ENCODE measurements at regions not wholly inside any gene's neighbourhood (a gene's known extent, or its start where the extent isn't known, plus 50 kb on each side); places are given as distances from the start of the nearest gene placed in this dataset.

- Histone ChIP-seq H3K4me2 (ENCODE audit: low read length, poor library complexity, severe bottlenecking) (no peak overlapping the region), H2BK5ac (ENCODE audit: low read depth, low read length, poor library complexity, severe bottlenecking) (no peak overlapping the region), H3K27ac (ENCODE audit: low read length, poor library complexity, severe bottlenecking) (no peak overlapping the region), H3K79me1 (replicated peaks; ENCODE audit: low read length, poor library complexity, severe bottlenecking) (no peaks in the 10 kb centered on the region), H3K36me3 (ENCODE audit: control insufficient read depth in 1 of 2, insufficient read depth in 2 of 2, low read depth in 1 of 2, low read length in 2 of 2) (no peaks in the 10 kb centered on the region), H3K23ac (ENCODE audit: low read length in 2 of 2) (no peak overlapping the region), H3K18ac (ENCODE audit: low read depth in 1 of 2, low read length in 2 of 2) (no peak overlapping the region), H3K4ac (ENCODE audit: low read depth in 1 of 2, low read length in 2 of 2) (no peak overlapping the region), H3K4me1 (ENCODE audit: control insufficient read depth, insufficient read depth, low read depth, low read length) (peaks cover 1% of the 10 kb centered on the region), H2BK120ac (ENCODE audit: low read depth, low read length) (no peak overlapping the region), H3K14ac (ENCODE audit: low read length in 2 of 2) (no peak overlapping the region), H2AK5ac (ENCODE audit: low read length, severe bottlenecking) (no peak overlapping the region), H4K8ac (ENCODE audit: low read length) (no peak overlapping the region), H3K9ac (ENCODE audit: low read length) (no peak overlapping the region), H4K91ac (ENCODE audit: low read length) (no peak overlapping the region), H3K9me3 (ENCODE audit: control insufficient read depth, low read length) (peaks cover 5% of the 10 kb centered on the region), H2BK12ac (ENCODE audit: low read length in 2 of 2) (no peak overlapping the region), H3K4me3 (ENCODE audit: insufficient read depth in 1 of 2, low read depth in 1 of 2, low read length in 2 of 2) (no peak overlapping the region), H2BK15ac (ENCODE audit: low read depth, poor library complexity, severe bottlenecking) (no peak overlapping the region), H3K27me3 (ENCODE audit: control insufficient read depth in 1 of 2, insufficient read depth in 1 of 2, low read length in 2 of 2) (no peaks in the 10 kb centered on the region), H2AFZ (ENCODE audit: low read depth, low read length) (no peak overlapping the region)
- 97% methylated on average over 4 of the region's 6 CpGs for WGBS
- no peak for DNase-seq
Measured at GRCh38 chr3:66910266-66911055, 87.6 kb upstream of the KBTBD8 start.

DNA sequence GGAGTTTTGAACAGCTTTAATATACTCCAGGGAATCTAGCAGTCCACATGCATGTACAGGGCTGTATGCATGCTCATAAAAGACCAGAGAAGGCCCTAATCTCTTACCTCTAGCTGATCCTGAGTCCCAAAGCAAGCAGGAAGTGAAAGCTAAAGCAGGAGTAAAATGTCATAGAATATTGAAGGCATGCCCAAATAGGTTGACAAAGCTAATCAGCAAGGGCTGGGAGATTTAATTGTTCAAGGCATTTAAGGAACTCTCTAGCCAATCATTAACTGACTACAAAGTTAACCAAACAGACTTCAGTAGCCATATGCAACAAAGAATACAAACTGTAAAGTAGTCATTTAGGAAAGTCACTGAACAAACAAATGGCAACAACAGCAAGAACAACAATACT, 85.8 kb upstream of the KBTBD8 start:
- H3K4me2 ChIP-seq (ENCODE audit: low read length, poor library complexity, severe bottlenecking), result no peak overlapping the region
- no peak overlapping the region for H2AK5ac ChIP-seq (ENCODE audit: low read length, severe bottlenecking)
- H2BK120ac ChIP-seq (ENCODE audit: low read depth, low read length), result no peak overlapping the region
- peaks cover 1% of the 10 kb centered on the region for H3K4me1 ChIP-seq (ENCODE audit: control insufficient read depth, insufficient read depth, low read depth, low read length)
- H3K4me3 ChIP-seq (ENCODE audit: insufficient read depth in 1 of 2, low read depth in 1 of 2, low read length in 2 of 2), result no peak overlapping the region
- no peak for DNase-seq
- no peak overlapping the region for H3K18ac ChIP-seq (ENCODE audit: low read depth in 1 of 2, low read length in 2 of 2)
- H2BK15ac ChIP-seq (ENCODE audit: low read depth, poor library complexity, severe bottlenecking), result no peak overlapping the region
- H3K23ac ChIP-seq (ENCODE audit: low read length in 2 of 2), result no peak overlapping the region
- no peak overlapping the region for H3K14ac ChIP-seq (ENCODE audit: low read length in 2 of 2)
- no peak overlapping the region for H3K9ac ChIP-seq (ENCODE audit: low read length)
- no peak overlapping the region for H4K91ac ChIP-seq (ENCODE audit: low read length)
- H3K4ac ChIP-seq (ENCODE audit: low read depth in 1 of 2, low read length in 2 of 2), result no peak overlapping the region
- no peak overlapping the region for H2AFZ ChIP-seq (ENCODE audit: low read depth, low read length)
- H2BK12ac ChIP-seq (ENCODE audit: low read length in 2 of 2), result no peak overlapping the region
- no peak overlapping the region for H3K27ac ChIP-seq (ENCODE audit: low read length, poor library complexity, severe bottlenecking)
- no peak overlapping the region for H2BK5ac ChIP-seq (ENCODE audit: low read depth, low read length, poor library complexity, severe bottlenecking)
- H4K8ac ChIP-seq (ENCODE audit: low read length), result no peak overlapping the region
- H3K79me1 ChIP-seq (replicated peaks; ENCODE audit: low read length, poor library complexity, severe bottlenecking), result no peaks in the 10 kb centered on the region
- no peaks in the 10 kb centered on the region for H3K36me3 ChIP-seq (ENCODE audit: control insufficient read depth in 1 of 2, insufficient read depth in 2 of 2, low read depth in 1 of 2, low read length in 2 of 2)
- peaks cover 5% of the 10 kb centered on the region for H3K9me3 ChIP-seq (ENCODE audit: control insufficient read depth, low read length)
- H3K27me3 ChIP-seq (ENCODE audit: control insufficient read depth in 1 of 2, insufficient read depth in 1 of 2, low read length in 2 of 2), result no peaks in the 10 kb centered on the region

GRCh38 chr3:66922058-66922457, 76.0 kb upstream of the KBTBD8 start:
- H2AK5ac ChIP-seq (ENCODE audit: low read length, severe bottlenecking), result no peak overlapping the region
- no peaks in the 10 kb centered on the region for H3K79me1 ChIP-seq (replicated peaks; ENCODE audit: low read length, poor library complexity, severe bottlenecking)
- H2BK15ac ChIP-seq (ENCODE audit: low read depth, poor library complexity, severe bottlenecking), result no peak overlapping the region
- no peak overlapping the region for H2AFZ ChIP-seq (ENCODE audit: low read depth, low read length)
- no peaks in the 10 kb centered on the region for H3K27me3 ChIP-seq (ENCODE audit: control insufficient read depth in 1 of 2, insufficient read depth in 1 of 2, low read length in 2 of 2)
- H3K4me2 ChIP-seq (ENCODE audit: low read length, poor library complexity, severe bottlenecking), result no peak overlapping the region
- H3K18ac ChIP-seq (ENCODE audit: low read depth in 1 of 2, low read length in 2 of 2), result no peak overlapping the region
- no peaks in the 10 kb centered on the region for H3K36me3 ChIP-seq (ENCODE audit: control insufficient read depth in 1 of 2, insufficient read depth in 2 of 2, low read depth in 1 of 2, low read length in 2 of 2)
- no peak overlapping the region for H2BK12ac ChIP-seq (ENCODE audit: low read length in 2 of 2)
- H4K8ac ChIP-seq (ENCODE audit: low read length), result no peak overlapping the region
- DNase-seq, result no peak
- no peak overlapping the region for H3K23ac ChIP-seq (ENCODE audit: low read length in 2 of 2)
- H3K14ac ChIP-seq (ENCODE audit: low read length in 2 of 2), result no peak overlapping the region
- H3K4me1 ChIP-seq (ENCODE audit: control insufficient read depth, insufficient read depth, low read depth, low read length), result no peaks in the 10 kb centered on the region
- no peak overlapping the region for H4K91ac ChIP-seq (ENCODE audit: low read length)
- H3K27ac ChIP-seq (ENCODE audit: low read length, poor library complexity, severe bottlenecking), result no peak overlapping the region
- H3K9me3 ChIP-seq (ENCODE audit: control insufficient read depth, low read length), result no peaks in the 10 kb centered on the region
- H2BK5ac ChIP-seq (ENCODE audit: low read depth, low read length, poor library complexity, severe bottlenecking), result no peak overlapping the region
- H3K4ac ChIP-seq (ENCODE audit: low read depth in 1 of 2, low read length in 2 of 2), result no peak overlapping the region
- H3K4me3 ChIP-seq (ENCODE audit: insufficient read depth in 1 of 2, low read depth in 1 of 2, low read length in 2 of 2), result no peak overlapping the region
- no peak overlapping the region for H2BK120ac ChIP-seq (ENCODE audit: low read depth, low read length)
- H3K9ac ChIP-seq (ENCODE audit: low read length), result no peak overlapping the region
- 96% methylated on average over 2 of the region's 2 CpGs for WGBS

- Histone ChIP-seq H2BK120ac (ENCODE audit: low read depth, low read length) (no peak overlapping the region), H2BK15ac (ENCODE audit: low read depth, poor library complexity, severe bottlenecking) (no peak overlapping the region), H4K91ac (ENCODE audit: low read length) (no peak overlapping the region), H3K14ac (ENCODE audit: low read length in 2 of 2) (no peak overlapping the region), H2BK12ac (ENCODE audit: low read length in 2 of 2) (no peak overlapping the region), H3K18ac (ENCODE audit: low read depth in 1 of 2, low read length in 2 of 2) (no peak overlapping the region), H3K4me2 (ENCODE audit: low read length, poor library complexity, severe bottlenecking) (no peak overlapping the region), H3K27me3 (ENCODE audit: control insufficient read depth in 1 of 2, insufficient read depth in 1 of 2, low read length in 2 of 2) (no peaks in the 10 kb centered on the region), H3K4me3 (ENCODE audit: insufficient read depth in 1 of 2, low read depth in 1 of 2, low read length in 2 of 2) (no peak overlapping the region), H3K9me3 (ENCODE audit: control insufficient read depth, low read length) (no peaks in the 10 kb centered on the region), H3K9ac (ENCODE audit: low read length) (no peak overlapping the region), H3K27ac (ENCODE audit: low read length, poor library complexity, severe bottlenecking) (no peak overlapping the region), H2AFZ (ENCODE audit: low read depth, low read length) (no peak overlapping the region), H2BK5ac (ENCODE audit: low read depth, low read length, poor library complexity, severe bottlenecking) (no peak overlapping the region), H3K36me3 (ENCODE audit: control insufficient read depth in 1 of 2, insufficient read depth in 2 of 2, low read depth in 1 of 2, low read length in 2 of 2) (no peaks in the 10 kb centered on the region), H3K79me1 (replicated peaks; ENCODE audit: low read length, poor library complexity, severe bottlenecking) (no peaks in the 10 kb centered on the region), H2AK5ac (ENCODE audit: low read length, severe bottlenecking) (no peak overlapping the region), H4K8ac (ENCODE audit: low read length) (no peak overlapping the region), H3K4me1 (ENCODE audit: control insufficient read depth, insufficient read depth, low read depth, low read length) (no peaks in the 10 kb centered on the region), H3K23ac (ENCODE audit: low read length in 2 of 2) (no peak overlapping the region), H3K4ac (ENCODE audit: low read depth in 1 of 2, low read length in 2 of 2) (no peak overlapping the region)
- no peak for DNase-seq
Measured at GRCh38 chr3:66923969-66924368, 74.1 kb upstream of the KBTBD8 start.
